NCI-H2227 (cell line): ENCODE measurements at regions not wholly inside any gene's neighbourhood (a gene's known extent, or its start where the extent isn't known, plus 50 kb on each side); places are given as distances from the start of the nearest gene placed in this dataset.

Experiments
- DNase-seq: peaks from one replicate; lab custom pipeline; 2025; ENCODE audit not compliant: unreplicated experiment; lab: John Stamatoyannopoulos, UW

- DNase-seq, result no peak
Observed at GRCh38 chr6:14676977-14677781, 559.6 kb downstream of the CD83 start.

GRCh38 chr6:14681699-14682487, 564.0 kb upstream of the JARID2 start:
- DNase-seq, result no peak

- no peak for DNase-seq
Observed at GRCh38 chr6:14682812-14683211, 563.1 kb upstream of the JARID2 start.

GRCh38 chr6:14689639-14690038, 556.2 kb upstream of the JARID2 start:
- no peak for DNase-seq

GRCh38 chr6:14690120-14691056, 555.5 kb upstream of the JARID2 start:
- no peak for DNase-seq

- no peak for DNase-seq
Observed at GRCh38 chr6:14692208-14692607, 553.7 kb upstream of the JARID2 start.

- DNase-seq, result peak; percentile 10
Observed at GRCh38 chr6:14693301-14694192, 552.3 kb upstream of the JARID2 start.

GRCh38 chr6:14694308-14694707, 551.6 kb upstream of the JARID2 start:
- no peak for DNase-seq

GRCh38 chr6:14695579-14695978, 550.3 kb upstream of the JARID2 start:
- peak; percentile 29 for DNase-seq

- no peak for DNase-seq
Observed at GRCh38 chr6:14696367-14696766, 549.5 kb upstream of the JARID2 start.

- no peak for DNase-seq
Observed at GRCh38 chr6:14697427-14697826, 548.4 kb upstream of the JARID2 start.

GRCh38 chr6:14699803-14700601, 545.9 kb upstream of the JARID2 start:
- no peak for DNase-seq

GRCh38 chr6:14701946-14702345, 543.9 kb upstream of the JARID2 start:
- DNase-seq, result no peak

GRCh38 chr6:14702678-14703077, 543.2 kb upstream of the JARID2 start:
- no peak for DNase-seq

- no peak for DNase-seq
Observed at GRCh38 chr6:14703586-14703985, 542.3 kb upstream of the JARID2 start.

GRCh38 chr6:14704383-14705271, 541.2 kb upstream of the JARID2 start:
- DNase-seq, result no peak

- DNase-seq, result no peak
Observed at GRCh38 chr6:14705841-14706377, 540.0 kb upstream of the JARID2 start.

- DNase-seq, result peak; percentile 26
Observed at GRCh38 chr6:14706378-14706929, 539.4 kb upstream of the JARID2 start.
